ENCODE measurements at regions not wholly inside any gene's neighbourhood (a gene's known extent, or its start where the extent isn't known, plus 50 kb on each side); places are given as distances from the start of the nearest gene placed in this dataset.

DNA sequence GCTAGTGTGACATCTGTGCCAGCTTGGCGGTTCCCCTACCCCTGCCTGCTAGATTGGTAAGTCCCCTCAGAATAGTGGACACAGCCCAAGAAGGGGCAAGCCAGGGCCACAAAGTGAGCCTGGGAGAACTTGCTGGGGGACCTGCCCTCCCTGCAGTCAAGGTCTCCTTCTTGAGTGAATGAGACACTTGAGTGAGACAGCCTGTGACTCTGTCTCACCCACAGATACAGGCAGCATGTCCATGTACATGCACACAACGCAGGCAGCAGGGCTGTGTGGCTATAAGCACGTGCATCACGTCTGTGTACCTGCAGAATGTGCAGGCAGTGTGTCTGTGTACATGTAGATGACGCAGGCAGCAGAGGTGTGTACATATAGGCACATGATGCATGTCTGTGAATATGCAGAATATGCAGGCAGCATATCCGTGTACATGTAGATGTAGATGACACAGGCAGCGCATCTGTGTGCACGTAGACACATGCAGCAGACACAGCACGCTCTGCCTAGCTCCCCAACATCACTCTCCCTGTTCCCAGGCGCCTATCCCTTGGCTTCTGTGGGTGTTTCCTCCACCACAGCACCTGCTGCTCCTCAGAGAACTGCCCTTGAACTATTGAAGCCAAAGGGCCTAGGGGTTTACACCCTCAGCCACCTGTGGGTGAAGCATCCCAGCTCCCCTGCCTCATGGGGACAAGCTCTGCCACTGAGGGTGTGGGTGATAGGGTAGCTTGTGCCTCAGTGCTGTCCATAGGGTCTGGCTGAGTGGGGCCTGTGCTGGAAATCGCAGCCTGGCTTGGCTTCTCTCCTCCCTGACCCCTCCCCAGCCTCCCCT is 147.2 kb upstream of the TWIST2 start:
- TF ChIP-seq, protein P1, sequence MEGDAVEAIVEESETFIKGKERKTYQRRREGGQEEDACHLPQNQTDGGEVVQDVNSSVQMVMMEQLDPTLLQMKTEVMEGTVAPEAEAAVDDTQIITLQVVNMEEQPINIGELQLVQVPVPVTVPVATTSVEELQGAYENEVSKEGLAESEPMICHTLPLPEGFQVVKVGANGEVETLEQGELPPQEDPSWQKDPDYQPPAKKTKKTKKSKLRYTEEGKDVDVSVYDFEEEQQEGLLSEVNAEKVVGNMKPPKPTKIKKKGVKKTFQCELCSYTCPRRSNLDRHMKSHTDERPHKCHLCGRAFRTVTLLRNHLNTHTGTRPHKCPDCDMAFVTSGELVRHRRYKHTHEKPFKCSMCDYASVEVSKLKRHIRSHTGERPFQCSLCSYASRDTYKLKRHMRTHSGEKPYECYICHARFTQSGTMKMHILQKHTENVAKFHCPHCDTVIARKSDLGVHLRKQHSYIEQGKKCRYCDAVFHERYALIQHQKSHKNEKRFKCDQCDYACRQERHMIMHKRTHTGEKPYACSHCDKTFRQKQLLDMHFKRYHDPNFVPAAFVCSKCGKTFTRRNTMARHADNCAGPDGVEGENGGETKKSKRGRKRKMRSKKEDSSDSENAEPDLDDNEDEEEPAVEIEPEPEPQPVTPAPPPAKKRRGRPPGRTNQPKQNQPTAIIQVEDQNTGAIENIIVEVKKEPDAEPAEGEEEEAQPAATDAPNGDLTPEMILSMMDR (conservative IDR thresholded peaks at IDR 0.05 in 1 of 2, IDR thresholded peaks at IDR 0.05 in 1 of 2; ENCODE audit: low read depth in 1 of 2, low read length in 2 of 2) = no peak
- TF ChIP-seq EZH2 (IDR thresholded peaks at IDR 0.05; ENCODE audit: low read length, missing control alignments) = no peak

All from fibroblast of lung (primary cell).